HG02973 (cell line): ENCODE measurements at regions not wholly inside any gene's neighbourhood (a gene's known extent, or its start where the extent isn't known, plus 50 kb on each side); places are given as distances from the start of the nearest gene placed in this dataset.

Experiments used
- ATAC-seq: cut with Tn5 transposase; IDR thresholded peaks from one replicate; pipeline ENCODE4 v1.9.1; 2021; ENCODE audit warnings: moderate library complexity; ENCODE audit not compliant: unreplicated experiment

- ATAC-seq: no peak
Measured at GRCh38 chr13:107138486-107138885, 570.5 kb upstream of the ARGLU1 start.

DNA sequence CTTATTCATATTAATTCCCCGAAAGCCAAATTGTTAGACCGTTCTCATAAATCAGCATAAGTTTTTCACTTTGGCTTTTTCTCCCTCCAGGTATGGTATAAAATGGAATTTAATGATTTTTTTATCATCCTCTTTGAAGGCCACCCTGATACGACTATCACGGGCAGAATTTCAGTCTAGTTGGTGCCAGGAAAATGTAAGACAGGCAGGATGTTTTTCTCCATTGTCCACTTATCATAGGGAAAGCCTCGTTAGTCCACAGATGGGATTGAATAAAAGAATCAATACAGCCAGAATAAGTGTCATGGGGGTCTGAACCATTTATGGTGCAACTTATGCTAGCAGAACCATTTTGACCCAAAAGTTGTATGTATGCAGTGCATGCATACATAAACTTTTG, 566.0 kb upstream of the ARGLU1 start:
- ATAC-seq: no peak

GRCh38 chr13:107130566-107130965, 562.6 kb upstream of the ARGLU1 start:
- no peak for ATAC-seq

- no peak for ATAC-seq
Measured at GRCh38 chr13:107124730-107125129, 556.8 kb upstream of the ARGLU1 start.

DNA sequence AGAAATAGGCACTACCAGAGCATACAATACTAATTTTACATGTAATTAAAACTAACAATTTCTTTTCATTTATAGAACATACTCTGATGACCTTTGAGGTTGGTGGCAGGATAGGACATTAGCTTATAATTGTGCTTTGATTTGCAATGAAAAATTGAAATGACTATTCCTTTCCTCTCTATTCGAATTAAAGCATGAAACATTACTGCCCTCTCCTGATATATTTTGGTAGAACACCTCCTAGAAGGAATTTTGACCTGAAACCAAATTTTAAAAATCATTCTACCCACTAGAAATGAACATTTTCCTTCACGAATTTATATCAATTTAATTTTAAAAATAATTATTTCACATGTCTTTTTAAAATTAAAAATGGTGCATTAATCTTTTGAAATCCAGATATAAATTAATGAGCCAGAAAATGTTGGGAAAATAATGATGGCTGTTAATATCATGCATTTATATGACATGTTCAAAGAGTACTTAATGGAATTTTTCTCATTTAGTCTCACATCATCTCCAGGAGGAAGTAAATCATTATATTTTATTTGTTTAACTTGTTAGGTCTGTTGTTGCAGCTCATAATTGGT, 556.3 kb upstream of the ARGLU1 start:
- ATAC-seq: no peak

DNA sequence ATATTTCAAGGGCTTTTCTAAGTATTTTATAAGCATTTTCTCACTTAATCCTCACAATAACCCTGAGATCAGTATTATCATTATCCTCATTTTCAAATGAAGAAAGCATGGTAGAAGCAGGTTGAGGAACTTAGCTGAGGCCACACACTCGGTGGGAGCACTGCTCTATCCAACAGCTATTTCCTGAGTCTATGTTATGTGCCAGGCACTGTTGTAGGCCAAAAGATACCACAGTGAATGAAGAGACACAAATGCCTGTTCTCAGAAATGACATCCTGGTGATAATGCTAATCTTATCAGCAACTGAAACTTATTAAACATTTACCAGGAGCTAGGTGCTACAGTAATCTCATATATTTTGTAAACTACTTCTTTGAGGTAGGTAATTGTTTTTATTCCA, 553.9 kb upstream of the ARGLU1 start:
- ATAC-seq: no peak

DNA sequence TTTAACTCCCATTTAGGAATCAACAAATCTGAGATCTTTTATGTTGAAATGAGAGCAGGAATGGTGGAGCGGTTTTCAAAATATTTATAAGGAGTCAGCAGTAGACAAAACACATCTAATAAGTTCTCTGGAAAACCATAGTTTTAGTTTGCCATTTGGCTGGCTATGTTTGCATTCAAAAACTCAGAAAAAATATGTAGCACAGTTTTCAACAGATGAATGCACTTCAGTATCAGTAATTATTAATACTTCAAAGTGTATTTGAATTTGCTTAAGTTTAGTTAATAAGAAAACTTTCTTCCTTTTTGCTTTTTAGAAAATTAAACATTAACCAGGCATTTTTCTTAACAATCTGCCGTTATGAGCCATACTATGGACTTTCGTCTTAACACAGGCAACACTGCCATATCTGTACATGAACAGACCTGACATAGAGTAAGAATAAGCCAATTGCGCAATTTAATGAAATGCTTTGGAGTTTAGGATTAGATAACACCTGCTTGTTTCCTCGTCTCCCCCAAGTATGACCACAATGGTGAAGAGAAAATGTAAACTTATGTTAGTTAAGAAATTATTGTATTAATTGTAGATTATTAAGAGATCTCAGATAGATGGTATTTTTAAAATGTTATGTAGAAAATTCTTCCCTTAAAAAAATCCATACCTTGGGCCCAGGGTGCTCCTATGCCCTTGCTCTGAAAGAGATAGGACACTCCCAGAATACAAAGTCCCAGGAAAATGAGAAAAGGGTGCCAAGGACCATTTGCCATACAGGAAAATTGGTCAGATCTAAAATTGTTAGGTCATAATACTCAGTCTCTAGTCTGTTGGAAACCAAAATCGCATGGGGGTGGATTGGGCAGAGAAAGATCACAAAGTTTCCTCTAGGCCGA, 552.3 kb upstream of the ARGLU1 start:
- ATAC-seq: no peak

GRCh38 chr13:107118506-107118905, 550.6 kb upstream of the ARGLU1 start:
- no peak for ATAC-seq

GRCh38 chr13:107117327-107118012, 549.5 kb upstream of the ARGLU1 start:
- no peak for ATAC-seq

DNA sequence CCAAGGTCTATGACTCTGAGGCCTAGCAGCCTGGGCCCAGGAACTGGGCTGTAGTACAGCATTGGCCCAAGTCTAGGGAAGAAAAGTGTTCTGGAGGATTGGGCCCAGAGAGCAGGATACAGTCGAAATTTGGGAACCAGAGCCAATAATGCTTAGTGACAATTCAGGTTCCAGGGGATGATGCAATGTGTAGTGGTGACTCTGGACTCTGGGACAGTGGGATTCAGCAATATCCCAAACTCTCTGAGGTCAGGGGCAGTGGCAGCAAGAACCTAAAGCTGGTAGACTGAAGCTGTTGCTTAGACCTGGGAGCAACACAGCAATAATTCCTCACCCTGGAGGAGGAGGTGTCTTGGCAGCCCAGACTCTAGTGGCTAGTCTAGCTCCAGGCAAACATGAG, 545.5 kb upstream of the ARGLU1 start:
- ATAC-seq: no peak

- ATAC-seq: no peak
Measured at GRCh38 chr13:107111248-107111647, 543.3 kb upstream of the ARGLU1 start.

DNA sequence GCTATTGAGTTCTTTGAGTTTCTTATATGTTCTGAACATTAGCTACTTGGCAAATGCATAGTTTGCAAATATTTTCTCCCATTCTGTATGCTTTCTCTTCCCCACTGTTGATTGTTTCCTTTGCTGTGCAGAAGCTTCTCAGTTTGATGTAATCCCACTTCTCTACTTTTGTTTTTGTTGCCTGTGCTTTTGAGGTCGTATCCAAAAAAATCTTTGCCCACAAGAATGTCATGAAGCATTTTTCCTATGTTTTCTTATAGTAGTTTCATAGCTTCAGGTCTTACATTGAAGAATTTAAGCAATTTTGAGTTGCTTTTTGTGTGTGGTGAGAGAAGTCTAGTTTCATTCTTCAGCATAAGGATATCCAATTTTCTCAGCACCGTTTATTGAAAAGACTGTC, 536.7 kb upstream of the ARGLU1 start:
- ATAC-seq: no peak

GRCh38 chr13:107102676-107103075, 534.7 kb upstream of the ARGLU1 start:
- ATAC-seq: no peak

GRCh38 chr13:107099661-107100060, 531.7 kb upstream of the ARGLU1 start:
- ATAC-seq: no peak

- no peak for ATAC-seq
Measured at GRCh38 chr13:107097916-107098315, 530.0 kb upstream of the ARGLU1 start.

DNA sequence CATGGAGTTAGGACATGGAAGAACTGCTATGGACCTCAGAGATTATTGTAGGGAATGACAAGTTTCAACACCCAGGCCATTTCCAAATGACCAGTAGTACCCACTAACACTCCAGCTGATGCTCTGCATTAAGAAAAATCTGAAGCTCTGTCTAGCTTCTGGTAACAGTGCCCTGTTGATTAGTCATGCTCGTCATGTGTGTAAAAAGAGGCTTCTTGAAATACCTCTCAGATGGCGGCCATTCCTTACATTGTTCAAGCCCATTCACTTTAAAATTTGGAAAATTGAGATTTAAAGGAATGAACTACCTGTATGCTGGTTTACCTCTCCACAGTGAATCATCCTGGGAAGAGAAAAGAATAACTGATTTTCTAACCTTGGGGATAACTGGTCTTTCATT, 527.9 kb upstream of the ARGLU1 start:
- no peak for ATAC-seq

DNA sequence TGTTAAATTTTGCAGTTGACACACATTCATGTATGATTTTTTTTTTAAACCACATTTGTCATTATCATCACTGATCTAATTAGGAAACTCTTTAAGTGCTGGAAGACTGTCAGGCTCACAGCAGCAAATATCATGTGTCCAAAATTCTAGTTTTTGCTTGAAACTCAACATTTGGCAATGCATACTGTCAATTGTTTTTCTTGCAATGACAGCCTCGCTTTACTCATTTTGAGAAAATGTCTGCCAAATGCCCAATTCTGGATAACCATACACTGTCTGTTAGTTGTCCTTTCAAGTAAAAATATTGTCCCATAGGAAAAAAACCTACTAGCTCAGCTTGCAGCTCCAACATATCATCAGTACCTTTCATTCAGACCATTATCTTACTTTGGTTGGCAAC, 523.9 kb upstream of the ARGLU1 start:
- ATAC-seq: no peak

DNA sequence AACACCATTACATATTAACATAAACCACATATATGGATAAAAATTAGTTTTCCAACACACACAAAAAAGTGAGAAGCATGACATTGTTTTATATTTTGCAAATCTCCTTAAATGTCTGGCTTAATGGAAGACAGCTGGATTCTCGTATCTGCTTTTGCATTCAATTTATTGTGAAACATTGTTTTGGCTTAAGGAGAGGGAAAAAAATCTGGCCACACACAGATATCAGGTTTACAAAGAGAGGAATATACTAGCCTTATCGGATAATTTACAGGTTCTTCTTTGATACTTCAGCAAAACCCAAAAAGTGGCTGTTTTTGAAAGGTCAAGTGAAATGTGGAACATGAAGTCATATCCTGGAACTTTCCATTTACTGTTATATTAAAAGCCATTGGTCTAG, 523.5 kb upstream of the ARGLU1 start:
- no peak for ATAC-seq

GRCh38 chr13:107088061-107088460, 520.1 kb upstream of the ARGLU1 start:
- ATAC-seq: no peak

DNA sequence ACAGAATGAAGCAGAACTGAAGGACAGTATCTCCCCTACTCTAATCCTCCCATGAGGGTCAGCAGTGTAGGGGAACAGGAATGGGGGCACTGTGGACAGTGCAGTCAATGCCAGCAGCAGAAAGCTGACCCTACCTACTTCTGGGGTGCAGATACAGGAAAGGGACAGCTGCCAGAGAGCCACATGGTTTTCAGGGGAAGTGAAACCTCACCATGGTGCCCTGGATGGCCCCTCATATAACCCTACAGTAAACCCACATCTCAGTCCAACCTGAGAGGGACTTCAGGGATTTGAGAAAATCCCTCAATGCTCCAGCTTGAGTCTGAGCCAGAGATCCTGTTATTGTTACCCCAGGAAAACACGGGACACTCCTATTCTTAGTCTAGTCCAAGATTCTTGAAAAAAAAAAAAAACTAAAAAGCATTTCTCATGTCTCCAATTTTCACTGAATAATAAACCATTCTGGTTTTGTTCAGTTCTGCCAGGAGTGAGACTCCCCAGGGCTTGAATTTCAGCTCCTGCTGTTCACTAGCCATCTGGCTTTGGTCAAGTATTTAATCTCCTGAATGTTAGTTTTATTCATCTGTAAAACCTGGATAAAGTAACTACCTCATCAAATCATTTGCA, 511.6 kb upstream of the ARGLU1 start:
- no peak for ATAC-seq

DNA sequence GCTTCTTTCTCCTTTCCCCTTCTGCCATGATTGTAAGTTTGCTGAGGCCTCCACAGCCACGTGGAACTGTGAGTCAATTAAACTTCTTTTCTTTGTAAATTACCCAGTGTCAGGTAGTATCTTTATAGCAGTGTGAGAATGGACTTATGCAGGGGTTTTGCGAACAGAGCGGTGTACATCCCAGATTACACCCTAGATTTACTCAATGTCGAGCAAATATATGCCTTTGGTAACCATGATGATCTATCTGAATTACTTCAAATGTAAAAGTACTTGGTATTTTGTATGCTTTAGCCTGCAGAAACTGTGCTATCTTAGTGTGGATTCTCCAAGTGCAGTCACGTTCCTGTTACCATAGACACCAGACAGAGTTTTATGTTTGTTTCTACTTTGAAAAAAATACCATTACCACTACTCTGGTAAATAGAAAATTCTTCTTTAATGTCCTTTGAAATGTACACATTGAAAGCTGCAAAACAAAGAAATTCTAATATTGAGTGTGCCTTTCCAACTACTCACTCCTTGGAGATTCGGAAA, 510.4 kb upstream of the ARGLU1 start:
- ATAC-seq: no peak
